ENCODE measurements at regions not wholly inside any gene's neighbourhood (a gene's known extent, or its start where the extent isn't known, plus 50 kb on each side); places are given as distances from the start of the nearest gene placed in this dataset.

DNA sequence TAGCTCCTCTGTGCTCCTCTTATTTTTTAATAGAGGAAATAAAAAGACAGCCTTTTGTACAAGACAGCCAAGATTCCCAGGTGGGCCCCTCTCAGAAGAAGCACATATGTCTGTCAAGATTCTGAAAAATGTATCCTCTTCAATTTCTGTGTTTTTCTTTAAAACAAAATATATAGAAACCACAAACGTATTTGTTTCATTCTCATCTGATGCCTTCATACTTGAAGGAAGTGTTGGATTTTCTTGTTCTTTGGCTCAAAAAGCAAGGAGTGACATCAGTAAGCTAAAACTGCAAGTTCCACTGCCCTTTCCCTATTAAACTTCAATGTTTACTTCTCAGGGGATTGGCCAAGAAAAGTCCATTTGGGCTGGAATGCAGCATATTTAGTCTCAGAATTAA lies 193.8 kb upstream of the OSR1 start:
- intact Hi-C loops (cut with micrococcal nuclease), result no loop called here

GRCh38 chr2:19550750-19551149 lies 192.3 kb upstream of the OSR1 start:
- intact Hi-C loops (cut with micrococcal nuclease), result no loop called here

DNA sequence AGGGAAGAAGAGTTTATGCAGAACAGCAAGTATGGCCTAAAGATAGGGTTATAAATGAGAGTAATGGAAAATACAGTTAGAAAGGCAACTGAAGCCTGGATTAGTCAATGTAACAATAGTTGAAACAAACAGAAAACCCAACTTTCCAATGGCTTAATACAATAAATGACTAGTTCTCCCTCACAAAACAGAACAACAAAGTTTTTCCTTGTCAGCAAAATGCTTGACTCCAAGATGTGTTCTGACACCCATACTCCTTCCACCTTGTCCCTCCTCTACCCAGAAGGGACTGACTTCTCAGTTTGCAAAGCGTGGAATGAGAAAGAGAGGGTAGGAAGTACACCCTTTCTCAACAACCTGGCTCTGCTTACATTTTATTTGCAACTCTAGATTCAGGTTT lies 191.4 kb upstream of the OSR1 start:
- intact Hi-C loops (cut with micrococcal nuclease), result no loop called here

DNA sequence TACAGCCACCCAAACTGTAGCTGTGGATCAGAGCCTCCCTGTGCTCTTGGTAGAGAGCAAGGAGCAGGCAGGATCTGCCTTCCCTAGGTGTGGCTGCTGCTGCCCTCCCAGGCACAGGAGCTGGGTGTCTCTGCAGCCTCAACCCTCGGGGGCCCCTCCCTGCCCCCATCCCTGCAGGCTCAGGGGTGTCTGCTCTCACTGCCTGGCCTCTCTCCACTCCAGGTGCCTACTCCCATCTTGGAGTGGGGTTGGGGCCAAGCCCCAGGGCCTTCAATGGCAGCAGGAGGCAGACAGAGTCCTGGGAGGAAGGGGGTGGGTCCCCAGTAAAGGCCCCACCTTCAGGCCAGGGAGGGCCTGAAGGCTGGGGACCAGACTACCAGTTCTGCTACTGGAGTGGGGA lies 189.7 kb upstream of the OSR1 start:
- intact Hi-C loops (cut with micrococcal nuclease), result no loop called here

GRCh38 chr2:19547321-19547720 lies 188.9 kb upstream of the OSR1 start:
- intact Hi-C loops (cut with micrococcal nuclease), result no loop called here

GRCh38 chr2:19545507-19545906 lies 187.1 kb upstream of the OSR1 start:
- intact Hi-C loops (cut with micrococcal nuclease), result no loop called here

DNA sequence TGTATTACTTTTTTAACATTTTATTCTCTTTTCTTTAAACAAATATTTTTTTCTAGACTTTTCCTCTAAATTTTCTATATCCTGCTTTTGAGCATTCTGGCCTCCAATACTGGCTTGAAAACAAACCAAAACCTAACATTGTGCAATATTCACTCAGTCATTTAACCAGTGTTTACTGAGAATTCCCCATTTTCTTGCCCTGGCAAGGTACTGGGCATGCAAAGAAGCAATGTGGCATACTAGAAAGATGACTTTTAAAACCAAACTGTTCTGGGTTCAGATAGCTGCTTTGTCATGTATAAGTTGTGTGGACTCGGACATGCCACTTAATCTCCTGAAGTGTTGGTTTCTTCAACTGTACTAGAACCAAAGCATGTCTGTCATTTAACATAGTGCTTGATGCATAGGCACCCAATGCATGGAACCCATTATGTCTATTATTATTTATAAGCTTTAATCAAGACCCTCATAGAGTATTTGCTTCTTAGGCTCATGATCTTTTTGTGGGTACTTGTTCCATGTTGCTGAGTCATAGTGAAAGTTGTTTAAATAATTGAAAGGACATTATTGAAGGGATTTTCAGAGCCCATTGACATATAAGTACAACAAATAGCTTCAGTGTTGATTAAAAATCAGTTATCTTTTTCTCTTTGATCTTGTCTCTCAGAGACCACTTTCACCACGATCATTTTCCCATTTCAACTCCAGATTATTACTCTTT lies 185.4 kb upstream of the OSR1 start:
- intact Hi-C loops (cut with micrococcal nuclease), result no loop called here

- intact Hi-C loops (cut with micrococcal nuclease), result no loop called here
Observed at GRCh38 chr2:19542796-19543662, 184.6 kb upstream of the OSR1 start.

- intact Hi-C loops (cut with micrococcal nuclease), result no loop called here
Observed at GRCh38 chr2:19541884-19542283, 183.5 kb upstream of the OSR1 start.

- intact Hi-C loops (cut with micrococcal nuclease), result no loop called here
Observed at GRCh38 chr2:19540739-19541525, 182.5 kb upstream of the OSR1 start.

DNA sequence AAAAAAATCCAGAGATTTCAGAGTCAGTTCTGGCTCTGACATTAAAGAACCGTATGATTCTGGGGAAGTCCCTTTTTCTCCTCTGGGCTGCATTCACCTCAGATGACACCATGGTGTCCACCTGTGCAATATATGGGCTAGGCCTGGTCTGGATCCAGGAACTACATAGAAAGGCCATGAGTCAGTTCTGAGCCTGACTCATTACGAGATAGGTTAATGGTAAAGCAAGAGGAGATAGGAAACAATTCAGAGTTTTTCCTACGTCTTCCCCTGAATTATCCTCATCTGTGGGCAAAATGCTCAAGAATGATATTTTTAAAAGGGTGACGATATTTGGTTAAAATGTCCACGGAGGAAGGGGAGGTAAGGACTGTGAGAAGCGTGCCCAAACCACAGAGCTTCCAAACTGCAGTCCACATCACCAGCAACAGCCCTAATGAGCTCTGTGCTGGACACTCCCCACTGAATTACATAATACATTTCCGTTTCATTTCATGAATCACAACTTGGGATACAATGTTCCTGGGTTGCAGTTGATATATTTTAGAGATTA lies 180.1 kb upstream of the OSR1 start:
- intact Hi-C loops (cut with micrococcal nuclease), result no loop called here

- intact Hi-C loops (cut with micrococcal nuclease), result no loop called here
Observed at GRCh38 chr2:19536136-19536535, 177.7 kb upstream of the OSR1 start.

DNA sequence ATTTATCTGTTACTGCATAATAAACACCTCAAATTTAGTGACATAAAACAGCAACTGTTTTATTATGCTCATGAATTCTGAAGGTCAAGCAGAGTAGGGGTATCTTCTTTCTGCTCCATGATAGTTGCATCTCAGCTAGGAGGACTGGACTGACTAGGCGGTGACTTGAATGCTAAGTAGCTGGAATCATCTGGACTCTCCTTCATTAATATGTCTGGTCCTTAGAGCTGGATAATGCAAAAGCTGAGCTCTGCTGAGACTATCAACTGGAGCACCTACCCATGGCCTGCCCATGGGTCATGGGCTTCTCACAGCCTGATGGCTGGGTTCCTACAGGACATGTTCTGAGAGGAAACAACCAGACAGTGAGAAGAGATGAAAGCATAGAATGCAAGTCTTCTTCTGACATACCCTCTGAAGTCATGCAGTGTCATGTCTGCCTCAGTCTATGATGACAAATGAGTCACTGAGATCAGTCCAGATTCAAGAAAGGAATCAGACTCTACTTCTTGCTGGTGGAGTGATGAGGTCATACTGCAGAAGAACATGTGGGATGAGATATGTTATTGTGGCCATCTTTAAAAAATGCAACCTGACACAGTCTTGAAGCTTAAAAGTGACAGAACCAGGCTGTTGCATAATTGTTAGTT lies 174.2 kb upstream of the OSR1 start:
- intact Hi-C loops (cut with micrococcal nuclease), result no loop called here

DNA sequence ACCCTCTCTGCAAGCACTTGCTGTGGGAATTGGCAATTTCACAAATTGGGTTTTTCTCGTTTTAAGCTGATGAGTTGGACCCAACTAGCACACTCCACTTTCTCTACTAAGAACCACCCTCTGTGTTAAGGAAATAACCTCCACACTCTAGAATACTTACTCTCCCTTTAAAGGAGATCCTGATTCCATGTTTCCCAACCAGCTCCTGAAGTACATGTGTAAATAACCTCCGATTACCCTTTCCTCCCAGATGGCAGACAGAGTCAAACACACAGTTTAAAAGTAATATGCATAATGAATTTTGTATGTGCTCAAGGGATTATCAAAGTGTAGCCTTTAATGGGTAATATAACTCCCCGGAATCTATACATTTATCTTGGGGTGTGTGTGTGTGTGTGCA lies 171.3 kb upstream of the OSR1 start:
- intact Hi-C loops (cut with micrococcal nuclease), result no loop called here

GRCh38 chr2:19527771-19528170 lies 169.3 kb upstream of the OSR1 start:
- intact Hi-C loops (cut with micrococcal nuclease), result no loop called here

DNA sequence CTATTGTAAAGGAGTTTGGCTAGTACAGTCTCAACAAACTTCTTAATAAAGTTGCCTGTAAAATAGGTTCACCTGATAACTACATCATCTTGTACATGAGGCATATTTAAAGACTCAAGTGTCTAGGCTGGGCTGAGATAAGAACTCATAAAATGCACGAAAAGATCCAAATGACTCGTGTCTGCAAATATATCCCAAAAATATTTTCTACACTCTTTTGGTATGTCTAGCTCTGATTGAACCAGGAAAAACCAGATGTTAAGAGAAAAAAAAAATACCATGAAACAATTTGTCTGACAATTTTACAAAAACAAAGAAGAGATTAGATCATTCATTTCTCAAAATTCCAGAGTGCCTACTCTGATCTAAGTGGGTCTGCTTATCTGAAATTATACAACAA lies 166.9 kb upstream of the OSR1 start:
- intact Hi-C loops (cut with micrococcal nuclease), result no loop called here

DNA sequence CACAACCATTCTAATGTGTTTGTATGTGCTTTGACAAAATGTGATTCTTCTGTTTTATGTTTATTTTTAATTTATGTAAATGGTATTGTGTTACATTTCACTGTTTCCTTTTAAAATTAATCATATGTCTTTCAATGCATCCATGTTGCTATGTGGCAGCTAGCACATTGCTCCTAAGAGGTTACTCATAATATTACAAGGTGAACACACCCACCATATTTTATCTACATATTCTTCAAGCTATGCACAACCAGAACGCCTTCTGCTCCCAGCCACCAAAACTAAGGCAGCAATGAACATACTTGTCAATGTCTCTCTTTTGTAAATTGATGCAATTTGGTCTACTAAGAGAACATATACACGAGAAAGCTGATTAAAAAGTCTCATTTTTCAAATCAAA lies 160.6 kb upstream of the OSR1 start:
- intact Hi-C loops (cut with micrococcal nuclease), result no loop called here

DNA sequence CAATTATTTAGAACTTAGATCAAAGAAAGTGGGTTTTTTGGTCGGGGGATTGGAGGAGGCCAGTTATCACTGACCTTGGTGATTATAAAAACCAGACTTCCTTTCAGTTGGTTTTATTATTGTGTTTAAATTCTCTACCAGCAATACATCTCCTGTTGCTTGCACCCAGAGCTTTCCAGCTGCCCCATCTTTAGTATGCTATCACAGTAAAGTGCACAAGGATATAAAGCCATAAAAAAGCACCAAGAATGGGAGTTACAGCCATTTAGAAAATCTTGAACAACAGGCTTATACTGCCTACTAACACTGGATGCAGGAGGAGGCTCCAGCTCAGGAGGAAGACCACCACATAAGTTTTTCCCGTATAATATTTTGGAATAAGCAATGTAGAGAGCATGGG lies 148.7 kb upstream of the OSR1 start:
- intact Hi-C loops (cut with micrococcal nuclease), result no loop called here

GRCh38 chr2:19505199-19506136 lies 147.0 kb upstream of the OSR1 start:
- intact Hi-C loops (cut with micrococcal nuclease), result no loop called here
